ENCODE measurements at regions not wholly inside any gene's neighbourhood (a gene's known extent, or its start where the extent isn't known, plus 50 kb on each side); places are given as distances from the start of the nearest gene placed in this dataset.
"Not testable (repeated sequence)": the region's sequence is repeated elsewhere in the genome, so short reads cannot be mapped to it uniquely, and the experiment has no call there.

DNA sequence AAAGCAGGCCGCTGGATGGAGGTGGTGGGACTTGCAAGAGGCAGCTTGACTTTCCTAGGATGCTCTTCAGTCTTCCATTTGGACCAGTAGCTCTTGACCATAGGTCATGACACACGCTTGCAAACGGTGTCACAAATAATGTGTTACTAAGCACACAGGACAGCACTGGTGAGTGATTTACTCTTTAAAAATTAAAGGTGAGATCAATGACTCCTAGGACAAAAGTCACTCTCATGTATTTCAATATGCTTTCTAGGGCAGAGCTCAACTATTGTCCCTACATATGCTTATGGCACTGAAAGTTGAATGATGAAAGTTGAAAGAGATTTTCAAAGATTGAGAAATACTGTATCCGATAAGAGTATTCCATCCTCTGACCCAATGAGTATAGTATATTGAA lies 496.7 kb downstream of the EBF1 start:
- no peak for DNase-seq (ENCODE audit: low read depth in 2 of 2)

DNA sequence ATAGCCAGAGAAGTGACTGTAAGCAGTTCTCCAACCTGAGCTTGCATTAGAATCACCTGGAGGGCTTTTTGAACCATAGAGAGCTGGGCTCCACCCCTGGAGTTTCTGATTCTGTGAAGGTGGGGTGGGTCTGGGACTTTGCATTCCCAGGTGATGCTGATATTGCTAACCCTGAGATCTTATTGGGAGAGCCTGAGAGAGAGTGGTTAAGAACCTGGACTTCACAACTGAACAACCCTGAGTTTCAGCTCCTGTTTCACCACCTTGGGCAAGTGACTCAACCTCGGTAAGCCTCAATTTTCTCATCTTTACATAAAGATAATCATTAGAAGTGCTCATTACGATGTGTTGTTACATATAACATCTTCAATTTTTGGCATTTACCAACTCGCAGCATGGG lies 498.6 kb downstream of the EBF1 start:
- no peak for DNase-seq (ENCODE audit: low read depth in 2 of 2)

DNA sequence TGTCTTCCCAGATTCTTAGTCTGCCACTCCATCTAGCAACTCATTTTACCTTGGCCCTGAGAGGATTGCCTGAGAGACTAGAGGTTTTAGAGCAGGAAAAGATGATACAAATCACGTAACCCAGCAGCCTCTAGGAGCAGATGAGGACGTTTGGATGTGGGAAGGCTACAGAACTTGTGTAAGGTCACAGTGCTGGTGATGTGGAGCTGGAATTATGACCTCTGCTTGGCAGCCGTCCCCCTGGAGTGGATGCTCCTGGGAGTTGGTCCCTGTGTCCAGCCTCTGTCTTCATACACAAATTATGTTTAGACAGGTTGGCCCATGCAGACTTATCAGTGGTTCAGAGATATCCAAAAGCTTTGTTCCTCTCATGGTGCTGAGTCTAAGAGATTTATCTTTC lies 499.0 kb downstream of the EBF1 start:
- no peak for DNase-seq (ENCODE audit: low read depth in 2 of 2)

- no peak for DNase-seq (ENCODE audit: low read depth in 2 of 2)
These were observed 500.6 kb downstream of the EBF1 start for GRCh38 chr5:158599157-158599556.

DNA sequence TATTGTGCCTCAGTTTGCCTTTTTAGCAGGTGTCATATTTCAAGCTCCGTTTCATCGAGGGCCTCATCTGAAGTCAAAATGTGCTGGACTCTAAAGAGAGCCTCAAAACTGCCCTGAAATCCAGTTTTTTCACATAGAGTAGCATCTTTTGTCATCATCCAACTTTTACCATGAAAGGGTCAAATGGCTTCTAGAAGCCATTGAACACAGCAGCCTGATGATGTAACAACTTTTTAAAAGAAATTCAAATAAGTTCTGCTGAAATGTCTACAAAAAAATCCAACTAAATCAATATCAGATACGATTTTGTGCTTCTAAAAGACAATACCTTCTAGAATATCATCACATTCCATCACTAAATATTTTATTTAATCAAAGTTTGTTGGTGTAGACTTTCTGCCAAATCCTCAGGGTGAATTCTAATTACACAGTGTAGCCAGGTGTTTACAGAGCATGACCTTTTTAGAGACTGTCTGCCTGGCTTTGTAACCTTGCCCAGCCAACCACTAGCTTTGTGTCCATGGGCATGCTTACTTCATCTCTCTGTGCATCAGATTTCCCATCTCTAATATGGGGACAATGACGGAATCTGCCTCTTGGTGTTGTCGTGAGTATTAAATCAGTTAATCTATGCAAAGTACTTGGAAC lies 505.0 kb downstream of the EBF1 start:
- DNase-seq (ENCODE audit: low read depth in 2 of 2): no peak

DNA sequence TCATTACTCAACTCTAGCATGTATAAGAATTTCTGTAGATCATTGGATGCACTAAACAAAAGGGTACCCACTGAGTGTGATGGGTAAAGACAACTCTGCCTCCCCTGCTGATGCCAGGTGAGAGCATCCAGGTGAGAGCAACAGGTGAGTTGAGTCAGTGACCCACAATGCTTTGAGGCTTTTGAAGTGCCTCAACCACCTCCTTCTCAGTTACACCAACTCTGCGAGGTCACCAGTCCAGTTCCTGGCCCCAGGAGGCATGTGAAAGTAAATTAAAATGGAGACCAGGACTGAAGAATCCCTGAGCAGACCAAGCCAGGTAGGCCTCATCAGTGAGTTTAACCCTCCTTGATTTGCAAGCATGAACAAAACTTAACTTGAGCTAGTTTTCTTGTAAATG lies 505.8 kb downstream of the EBF1 start:
- no peak for DNase-seq (ENCODE audit: low read depth in 2 of 2)

- no peak for DNase-seq (ENCODE audit: low read depth in 2 of 2)
These were observed 508.3 kb downstream of the EBF1 start for GRCh38 chr5:158591301-158591863.

DNA sequence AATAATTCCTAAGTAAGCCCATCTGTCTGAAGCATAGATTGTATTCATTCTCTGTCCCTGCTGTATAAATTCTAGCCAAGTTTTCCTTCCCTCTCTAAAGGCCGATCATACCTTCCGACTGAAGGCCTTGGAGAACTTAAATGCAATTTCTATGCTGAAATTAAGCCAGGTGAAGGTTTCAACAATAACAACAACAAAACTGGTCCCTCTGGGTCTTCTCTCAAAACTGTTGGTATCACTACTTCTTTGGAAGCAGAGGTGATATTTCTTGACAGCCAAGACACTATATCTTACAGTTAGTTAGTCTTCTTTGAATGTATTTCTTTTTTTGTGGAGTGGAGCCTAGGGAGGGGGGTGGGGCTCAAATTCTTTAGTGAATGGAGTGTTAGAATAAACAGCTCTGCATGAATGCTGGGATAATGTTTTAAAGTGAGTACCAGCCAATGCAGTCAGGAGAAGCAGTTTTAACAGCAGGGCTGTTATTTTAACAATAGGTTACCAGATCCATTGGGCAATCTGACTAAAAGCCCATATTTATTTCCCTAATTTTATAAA lies 508.9 kb downstream of the EBF1 start:
- no peak for DNase-seq (ENCODE audit: low read depth in 2 of 2)

DNA sequence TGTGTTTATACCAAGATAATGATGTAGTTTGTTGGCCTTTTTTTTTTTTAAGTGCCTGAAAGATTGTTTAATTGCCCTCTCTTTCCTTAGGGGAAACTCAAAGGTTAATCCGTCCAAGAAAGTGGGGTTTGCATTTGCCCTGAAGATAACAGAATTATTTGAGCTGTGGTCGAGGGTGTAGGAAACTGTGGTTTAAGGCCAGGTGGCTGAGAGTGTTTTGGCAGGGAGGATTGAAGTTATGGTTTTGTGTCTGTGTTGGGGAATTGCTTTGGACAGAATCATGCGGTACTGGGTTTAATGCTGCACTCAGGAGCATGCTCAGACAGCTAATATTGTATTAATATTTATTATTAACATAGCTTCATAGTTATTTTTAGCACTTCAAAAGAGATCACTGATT lies 509.8 kb downstream of the EBF1 start:
- DNase-seq (ENCODE audit: low read depth in 2 of 2): no peak

- DNase-seq (ENCODE audit: low read depth in 2 of 2): no peak
These were observed 511.1 kb downstream of the EBF1 start for GRCh38 chr5:158588617-158589016.

- DNase-seq (ENCODE audit: low read depth in 2 of 2): no peak
These were observed 513.7 kb downstream of the EBF1 start for GRCh38 chr5:158586054-158586453.

GRCh38 chr5:158582669-158583068 lies 517.0 kb downstream of the EBF1 start:
- not testable (repeated sequence) for DNase-seq (ENCODE audit: low read depth in 2 of 2)

DNA sequence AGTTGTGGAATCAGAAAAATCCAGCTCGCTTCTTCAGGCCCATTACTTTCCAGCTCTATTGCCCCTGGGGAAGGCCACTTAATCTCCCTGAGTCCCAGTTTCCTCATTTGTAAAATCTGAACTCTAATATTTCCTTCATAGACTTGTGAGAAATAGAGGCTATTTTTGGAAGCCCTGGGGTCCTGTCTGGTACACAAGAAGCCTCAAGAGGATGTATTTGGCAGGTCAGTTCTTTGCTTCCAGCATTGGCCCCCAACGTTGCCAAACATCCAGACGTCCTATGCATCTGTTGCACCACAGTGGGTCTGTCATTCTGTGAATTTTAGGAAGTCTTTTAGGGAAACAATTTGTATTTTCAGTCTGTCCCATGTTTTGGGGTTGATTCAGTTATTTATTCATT lies 525.9 kb downstream of the EBF1 start:
- DNase-seq (ENCODE audit: low read depth in 2 of 2): no peak

DNA sequence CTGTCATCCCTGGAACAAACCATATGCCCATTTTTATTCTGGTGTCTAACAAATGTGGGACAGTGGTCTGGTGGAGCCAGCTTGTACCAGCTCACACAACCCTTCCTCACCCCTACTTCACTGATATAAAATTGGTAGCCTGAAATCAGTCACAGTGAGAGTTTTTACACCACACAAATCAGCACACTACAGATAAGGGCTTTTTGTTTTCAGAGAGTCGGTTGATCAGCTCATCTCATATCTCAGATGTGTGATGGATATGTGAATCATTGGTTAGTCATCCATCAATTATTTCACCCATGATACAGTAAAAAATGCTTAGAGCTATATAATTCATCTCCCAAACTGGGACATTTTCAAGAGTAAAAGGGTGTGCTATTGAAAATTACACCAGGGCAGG lies 529.2 kb downstream of the EBF1 start:
- no peak for DNase-seq (ENCODE audit: low read depth in 2 of 2)

DNA sequence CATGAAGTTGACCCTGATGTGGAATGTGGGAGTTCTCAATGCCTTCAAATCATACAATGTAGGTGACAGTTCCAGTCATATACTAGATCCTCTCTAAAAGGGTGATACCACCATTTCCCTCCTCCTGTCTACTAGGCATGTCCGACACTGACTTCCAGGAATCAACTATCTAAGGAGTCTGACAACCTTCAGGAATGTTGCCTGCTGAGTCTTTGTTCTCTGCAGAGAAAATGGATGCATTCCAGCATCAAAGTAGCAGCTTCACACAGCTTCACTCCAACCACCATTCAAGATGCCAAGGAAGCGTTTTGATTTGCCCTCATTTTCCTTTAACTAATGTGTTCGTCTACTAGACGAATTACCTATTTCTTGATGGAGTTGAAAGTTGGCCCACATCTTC lies 530.2 kb downstream of the EBF1 start:
- no peak for DNase-seq (ENCODE audit: low read depth in 2 of 2)

- no peak for DNase-seq (ENCODE audit: low read depth in 2 of 2)
These were observed 534.5 kb downstream of the EBF1 start for GRCh38 chr5:158565017-158565789.

DNA sequence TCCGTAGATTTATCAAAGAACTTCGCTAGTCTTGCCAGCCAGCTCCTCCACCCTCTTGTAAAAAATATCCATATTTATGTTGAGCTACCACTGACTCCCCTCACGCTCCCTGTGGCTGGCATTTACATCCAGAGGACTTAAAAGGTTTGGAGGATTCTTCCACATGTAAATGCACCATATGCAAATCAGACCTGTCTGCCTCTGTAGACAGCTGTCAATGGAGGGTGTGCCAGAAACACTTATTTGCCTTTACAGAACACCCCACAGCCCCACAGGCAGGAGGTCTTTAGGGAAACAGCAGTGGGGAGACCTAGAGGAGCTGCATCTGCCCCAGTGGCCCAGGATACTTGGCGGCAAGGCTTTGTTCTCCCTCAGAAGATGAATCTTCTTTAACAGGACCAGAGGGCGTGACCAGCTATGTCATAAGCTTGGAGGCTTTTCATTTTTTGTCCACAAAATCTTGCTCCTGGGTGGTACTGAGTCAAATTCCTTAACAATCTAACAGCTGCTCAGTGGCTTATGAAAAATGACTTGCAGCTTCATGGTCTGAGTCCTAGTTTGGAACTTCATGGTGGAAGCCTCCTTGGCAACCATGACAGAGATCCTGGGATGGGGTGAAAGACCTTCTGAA lies 535.8 kb downstream of the EBF1 start:
- DNase-seq (ENCODE audit: low read depth in 2 of 2): no peak

GRCh38 chr5:158561562-158562190 lies 538.0 kb downstream of the EBF1 start:
- no peak for DNase-seq (ENCODE audit: low read depth in 2 of 2)

DNA sequence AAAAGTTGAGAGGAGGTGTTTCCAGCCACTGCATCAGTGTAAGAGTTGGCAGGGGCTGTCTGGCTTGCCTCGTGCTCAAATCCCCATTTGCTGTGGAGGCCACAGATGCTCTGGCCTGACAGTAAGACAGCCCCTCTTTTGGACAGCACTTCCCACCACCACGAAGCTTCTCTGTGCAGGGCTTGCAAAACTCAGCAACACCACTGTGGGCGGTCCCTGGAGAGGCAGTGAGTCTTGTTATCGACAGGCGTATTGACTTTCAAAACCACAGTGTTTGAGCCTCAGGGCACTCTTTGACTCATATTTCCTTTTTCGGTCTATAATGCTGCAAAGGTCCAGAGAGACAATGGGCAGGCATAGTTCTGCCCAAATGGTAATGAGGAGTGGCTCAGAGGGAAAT lies 539.5 kb downstream of the EBF1 start:
- no peak for DNase-seq (ENCODE audit: low read depth in 2 of 2)

GRCh38 chr5:158559643-158560042 lies 540.1 kb downstream of the EBF1 start:
- DNase-seq (ENCODE audit: low read depth in 2 of 2): no peak

DNA sequence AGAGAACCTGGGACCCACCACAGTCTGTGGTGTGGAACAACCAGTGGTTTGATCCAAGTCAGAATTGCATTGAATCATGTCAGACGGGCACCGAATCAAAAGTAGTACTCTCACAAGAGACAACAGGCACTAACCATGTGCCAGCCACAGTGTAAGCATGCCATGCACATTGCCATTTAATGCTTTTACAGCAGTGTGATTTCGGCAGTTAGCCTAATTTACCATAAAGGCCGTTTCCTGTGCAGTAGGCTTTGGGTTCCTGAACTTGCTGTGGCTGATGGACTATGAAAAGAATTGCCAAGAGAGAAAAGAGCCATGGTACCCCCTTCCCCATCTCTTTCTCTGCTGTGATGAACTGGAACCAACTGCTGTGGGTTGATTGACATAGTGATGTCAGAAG lies 540.6 kb downstream of the EBF1 start:
- no peak for DNase-seq (ENCODE audit: low read depth in 2 of 2)

- no peak for DNase-seq (ENCODE audit: low read depth in 2 of 2)
These were observed 545.8 kb downstream of the EBF1 start for GRCh38 chr5:158553962-158554336.

All from stimulated activated CD8-positive, alpha-beta memory T cell treated with anti-CD3 and anti-CD28 coated beads, Interleukin-7, amount 100 ng/mL, for 1 hour (primary cell).